HG03135 (cell line): ENCODE measurements at regions not wholly inside any gene's neighbourhood (a gene's known extent, or its start where the extent isn't known, plus 50 kb on each side); places are given as distances from the start of the nearest gene placed in this dataset.

Experiments
- ATAC-seq: cut with Tn5 transposase; IDR thresholded peaks from one replicate; pipeline ENCODE4 v1.9.1; 2021; ENCODE audit warnings: mild to moderate bottlenecking, moderate library complexity; ENCODE audit not compliant: unreplicated experiment

DNA sequence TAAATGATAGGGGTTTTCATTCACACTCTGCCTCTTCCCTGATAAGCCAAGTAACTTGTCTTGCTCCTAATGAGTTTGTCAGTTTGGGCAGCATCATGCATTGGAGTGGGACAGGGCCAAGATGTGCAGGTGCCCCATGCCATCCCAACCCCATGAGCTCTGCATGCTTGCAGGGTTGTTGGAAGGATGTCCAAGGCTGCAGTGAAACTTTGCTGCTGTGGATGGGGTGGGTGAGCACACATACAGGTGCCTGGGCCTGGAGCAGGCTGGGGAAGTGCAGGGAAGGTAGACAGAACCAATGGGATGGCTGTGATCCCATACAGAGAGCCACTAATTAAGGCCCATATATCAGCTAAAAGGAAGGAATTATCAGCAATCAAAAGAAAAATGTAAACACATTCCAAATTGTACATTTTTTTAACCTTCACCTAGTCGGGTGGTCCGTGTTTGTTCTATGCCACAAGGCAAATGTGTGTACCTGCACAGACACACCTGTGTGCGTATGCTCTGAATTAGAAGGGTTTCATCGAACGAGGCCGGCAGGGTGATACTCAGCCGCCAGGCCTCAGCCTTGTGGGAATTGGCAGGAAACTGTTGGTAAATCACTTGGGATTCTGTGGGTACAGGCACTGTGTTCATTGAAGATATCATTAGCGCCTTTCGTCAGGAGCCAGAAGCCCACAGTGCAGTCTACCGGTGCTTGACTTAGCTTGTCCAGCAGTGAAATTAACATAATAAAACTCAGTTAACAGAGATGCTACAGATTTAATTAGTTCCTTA is 342.9 kb downstream of the MYCN start:
- no peak for ATAC-seq

DNA sequence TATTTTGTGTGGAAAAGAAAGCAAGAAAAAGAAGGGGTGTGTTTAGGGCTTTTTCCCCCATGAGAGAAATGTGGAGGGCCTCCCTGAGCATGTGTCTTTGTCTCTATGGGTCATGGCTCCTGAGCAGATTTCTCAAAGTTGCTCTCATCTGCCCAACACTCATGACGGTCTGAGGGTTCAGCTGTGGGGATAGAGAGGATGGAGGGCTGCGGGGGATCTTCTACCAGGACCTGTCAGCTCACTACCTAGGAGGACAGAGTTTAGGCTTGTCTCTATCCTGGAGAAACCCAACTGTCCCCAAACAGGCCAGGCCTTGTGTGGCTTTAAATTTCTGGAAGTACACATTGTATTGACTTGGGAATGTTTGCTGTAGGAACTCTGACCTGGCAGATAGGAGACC is 342.2 kb downstream of the MYCN start:
- ATAC-seq = no peak

DNA sequence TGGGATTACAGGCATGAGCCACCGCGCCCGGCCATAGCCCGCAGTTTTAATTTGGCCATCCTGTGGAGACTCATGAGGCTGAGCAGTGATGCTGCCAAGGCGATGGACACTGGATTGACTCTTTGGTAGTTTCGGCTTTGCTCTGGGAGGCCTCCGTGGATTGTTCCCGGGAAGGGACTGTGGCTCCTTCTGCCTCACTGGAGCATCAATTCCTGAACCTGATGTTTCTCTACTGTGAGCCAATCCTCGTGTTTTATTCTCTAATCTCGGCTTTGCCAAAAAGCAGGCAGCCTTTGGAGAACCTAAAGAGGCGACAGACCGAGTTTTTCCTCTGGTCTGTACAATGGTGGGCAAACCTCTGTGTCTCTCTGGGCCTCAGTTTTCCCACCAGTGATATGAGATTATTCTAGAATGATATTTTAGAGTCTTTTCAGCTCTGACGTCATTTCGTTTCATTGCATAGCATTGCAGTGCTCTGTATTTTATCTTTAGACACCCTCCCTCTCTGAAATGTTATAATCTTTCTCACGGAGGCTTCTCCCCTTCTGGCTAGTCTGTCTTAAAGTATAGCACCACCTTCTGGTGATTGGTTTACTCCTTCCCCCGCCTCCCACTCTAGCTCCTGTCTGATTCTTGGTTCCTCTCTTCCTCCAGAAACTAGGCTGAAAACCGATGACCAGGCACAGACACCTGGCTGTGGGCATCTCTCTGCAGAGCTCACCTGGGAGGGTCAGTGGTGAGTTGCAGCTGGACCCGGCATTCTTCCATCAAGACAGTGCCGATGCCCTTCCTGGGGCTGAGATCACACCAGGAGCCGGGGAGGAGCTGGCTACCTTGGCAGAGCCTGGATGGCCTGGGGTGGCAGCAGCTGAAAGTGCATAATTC is 341.3 kb downstream of the MYCN start:
- ATAC-seq = no peak

DNA sequence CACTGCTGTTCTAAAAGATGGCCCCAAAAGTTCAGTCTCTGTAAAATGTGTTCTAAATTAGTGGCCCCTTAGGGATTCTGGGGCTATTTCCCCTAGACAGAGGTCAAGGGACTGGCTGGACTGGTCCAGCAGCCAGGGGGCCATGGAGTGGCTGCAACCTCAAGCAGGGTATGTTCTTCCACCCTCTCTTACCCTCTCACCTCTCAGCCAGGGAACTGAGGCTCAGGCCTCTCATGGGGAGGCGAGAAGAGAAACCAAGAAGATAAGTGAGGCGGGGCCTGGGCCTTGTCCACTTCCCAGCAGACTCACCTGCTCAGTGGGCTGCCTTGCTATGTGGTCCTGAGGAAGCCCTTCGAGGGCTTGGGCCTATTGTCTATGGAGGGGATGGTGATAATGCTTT is 339.7 kb downstream of the MYCN start:
- no peak for ATAC-seq

DNA sequence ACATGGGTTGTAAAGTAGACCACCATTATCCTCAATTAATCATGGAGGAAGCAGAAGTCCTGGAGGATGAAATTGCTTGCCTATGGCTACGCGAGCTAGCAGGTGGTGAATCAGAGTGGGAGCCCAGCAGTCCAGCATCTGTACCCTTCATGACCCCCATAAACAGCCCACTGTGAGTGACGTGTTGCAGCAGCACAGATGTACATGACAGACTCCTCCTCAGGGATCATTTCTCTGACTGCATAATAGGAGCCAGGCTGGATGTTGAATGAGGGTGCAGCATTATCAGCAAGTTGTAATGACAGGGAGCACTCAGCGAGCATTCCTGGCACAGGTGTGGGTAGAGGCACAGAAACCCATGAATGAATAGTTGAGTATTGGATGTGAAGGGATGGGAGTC is 339.3 kb downstream of the MYCN start:
- ATAC-seq = no peak

DNA sequence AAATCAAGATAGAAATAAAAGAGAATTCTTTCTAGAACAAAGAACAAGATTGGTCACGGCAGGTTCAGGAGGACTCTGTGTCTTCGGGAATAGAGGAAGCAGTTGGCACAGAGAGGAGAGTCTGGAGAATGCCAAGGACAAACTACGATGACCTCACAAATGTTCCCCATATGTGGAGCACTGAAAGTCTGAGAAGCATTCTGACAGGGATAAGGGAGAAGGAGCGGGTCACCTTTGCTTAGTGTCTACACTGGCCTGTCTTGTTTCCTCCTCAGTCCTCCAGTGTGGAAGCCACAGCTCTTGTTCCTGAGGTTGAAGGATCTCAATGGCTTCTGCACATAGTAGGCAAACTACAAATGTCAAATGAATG is 338.8 kb downstream of the MYCN start:
- no peak for ATAC-seq

DNA sequence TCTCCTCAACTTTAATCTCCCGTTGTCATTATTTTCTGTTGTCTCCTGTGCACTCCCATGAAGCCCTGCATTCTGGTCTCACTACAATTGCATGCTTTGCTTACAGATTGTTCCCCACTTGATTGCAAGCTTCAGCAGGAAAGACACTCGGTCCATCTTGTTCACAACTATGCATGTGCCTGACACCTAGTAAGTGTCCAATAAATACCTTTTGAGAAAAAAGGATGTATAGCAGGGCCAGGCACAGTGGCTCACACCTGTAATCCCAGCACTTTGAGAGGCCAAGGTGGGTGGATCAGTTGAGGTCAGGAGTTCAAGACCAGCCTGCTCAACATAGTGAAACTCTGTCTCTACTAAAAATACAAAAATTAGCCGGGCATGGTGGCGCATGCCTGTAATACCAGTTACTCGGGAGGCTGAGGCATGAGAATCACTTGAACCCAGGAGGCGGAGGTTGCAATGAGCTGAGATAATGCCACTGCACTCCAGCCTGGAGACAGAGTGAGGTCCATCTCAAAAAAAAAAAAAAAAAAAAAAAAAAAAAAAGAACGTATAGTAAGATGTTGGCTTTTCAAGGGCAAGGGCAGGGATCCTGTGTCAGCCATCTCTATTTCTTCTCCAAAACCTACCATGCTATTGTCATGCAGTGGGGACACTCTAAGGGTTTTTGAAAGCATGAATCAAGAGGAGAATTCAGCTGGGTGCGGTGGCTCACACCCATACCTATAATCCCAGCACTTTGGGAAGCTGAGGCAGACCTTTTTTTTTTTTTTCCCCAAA is 338.3 kb downstream of the MYCN start:
- no peak for ATAC-seq

DNA sequence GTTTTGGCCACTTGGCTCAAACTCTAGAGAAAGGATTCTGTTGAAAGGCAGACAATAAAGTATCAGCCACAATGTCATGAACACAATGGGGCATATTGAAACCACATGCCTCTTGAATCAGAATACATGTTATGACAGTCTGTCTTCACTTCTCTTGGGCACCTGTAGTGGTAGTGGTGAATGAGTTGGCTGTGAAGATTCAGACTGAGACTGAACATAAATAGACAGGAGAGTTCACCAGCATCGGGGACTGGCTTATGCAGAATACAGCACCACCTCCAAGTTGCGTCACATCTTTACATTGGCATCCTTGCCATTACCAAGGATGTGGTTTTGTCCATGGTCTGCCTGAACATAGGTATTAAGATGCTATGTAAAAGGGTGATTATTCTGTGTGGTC is 336.8 kb downstream of the MYCN start:
- no peak for ATAC-seq

DNA sequence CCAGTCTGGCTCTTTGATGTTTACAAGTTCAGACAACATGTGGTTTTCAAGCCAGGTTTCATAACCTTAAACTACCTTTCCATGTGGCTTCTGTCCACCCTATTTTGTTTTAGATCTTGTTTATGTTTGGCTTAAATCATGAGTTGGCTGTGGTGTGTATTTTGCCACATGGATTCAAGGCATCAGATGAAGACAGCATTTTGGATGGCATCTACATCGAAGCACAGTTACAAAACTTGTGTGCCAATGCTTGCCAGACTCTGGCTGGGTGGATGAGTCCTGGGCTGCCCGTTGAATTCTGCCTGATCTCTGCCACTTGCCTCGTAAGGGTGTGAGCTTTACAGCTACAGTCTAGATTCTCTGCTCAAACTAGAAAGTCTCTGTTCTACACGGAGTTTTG is 335.3 kb downstream of the MYCN start:
- no peak for ATAC-seq

DNA sequence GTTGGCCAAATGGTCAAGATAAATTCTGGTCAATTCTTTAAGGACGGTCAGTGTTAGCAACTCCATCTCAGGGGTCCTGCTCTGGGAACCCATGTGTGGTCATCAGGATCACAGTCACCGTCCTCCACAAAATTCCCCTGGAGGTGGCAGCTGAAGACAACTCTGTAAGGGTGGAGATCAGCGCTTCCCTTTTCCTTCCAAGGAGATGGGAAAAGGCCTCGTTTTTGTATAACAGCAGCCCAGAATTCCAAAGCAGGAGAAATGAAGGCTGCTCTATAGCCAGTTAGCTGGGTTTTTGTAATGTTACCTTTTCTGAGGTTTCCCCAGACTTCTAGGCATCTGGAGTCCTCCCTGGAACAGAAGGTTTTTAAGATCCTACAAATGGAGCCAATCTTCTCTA is 334.8 kb downstream of the MYCN start:
- ATAC-seq = no peak

DNA sequence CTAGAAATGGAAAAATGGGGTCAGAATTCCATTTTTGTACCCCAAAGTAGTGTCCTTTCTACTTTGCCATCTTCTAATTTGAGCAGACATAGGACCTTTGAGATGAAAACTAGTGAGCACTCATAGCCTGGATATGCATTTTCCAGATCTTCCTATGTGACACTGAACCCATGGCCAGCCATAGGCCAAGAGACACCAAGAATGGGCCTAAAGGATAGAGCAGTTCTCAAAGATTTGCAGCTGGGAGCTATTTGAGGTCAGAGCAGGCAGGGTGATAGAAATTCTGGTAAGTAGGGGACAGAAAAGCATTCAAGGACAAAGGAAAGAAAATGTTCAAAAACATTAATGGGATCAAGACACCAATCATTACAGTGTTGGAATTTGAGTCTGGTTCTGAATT is 332.8 kb downstream of the MYCN start:
- no peak for ATAC-seq

DNA sequence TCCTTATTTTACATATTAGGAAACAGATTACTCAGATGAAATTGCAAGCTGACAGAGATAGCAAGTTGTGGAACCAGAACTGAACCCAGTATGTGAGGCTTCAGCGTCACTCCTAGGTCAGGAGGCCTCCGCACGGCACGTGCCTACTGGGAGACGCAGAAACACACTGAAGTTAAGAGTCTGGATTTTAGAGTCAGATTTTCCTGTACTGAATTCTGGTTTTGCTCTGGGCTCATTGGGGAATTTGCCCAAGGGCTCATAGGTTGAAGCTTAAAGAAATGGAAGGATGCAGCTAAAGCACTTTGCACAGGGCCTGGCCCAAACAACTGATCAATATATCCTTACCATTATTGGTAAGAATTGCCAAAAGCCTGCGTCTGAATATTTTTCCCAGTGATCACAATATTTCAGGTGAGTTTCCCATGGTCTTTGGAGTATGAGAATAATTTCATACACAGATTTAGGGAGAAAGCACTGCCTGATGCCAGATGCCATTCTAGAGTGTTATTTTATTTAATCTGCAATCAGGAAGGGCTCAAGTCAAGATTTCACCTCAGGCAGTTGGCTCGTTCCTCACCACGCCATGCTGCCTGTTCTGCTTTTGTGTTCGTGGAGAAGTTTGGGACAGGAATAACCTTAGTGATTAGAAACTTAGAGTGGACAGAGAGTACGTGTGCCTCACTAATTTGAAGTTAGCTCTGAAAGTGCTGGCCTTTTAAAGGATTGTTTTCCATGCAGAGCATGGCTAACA is 331.9 kb downstream of the MYCN start:
- ATAC-seq = no peak

DNA sequence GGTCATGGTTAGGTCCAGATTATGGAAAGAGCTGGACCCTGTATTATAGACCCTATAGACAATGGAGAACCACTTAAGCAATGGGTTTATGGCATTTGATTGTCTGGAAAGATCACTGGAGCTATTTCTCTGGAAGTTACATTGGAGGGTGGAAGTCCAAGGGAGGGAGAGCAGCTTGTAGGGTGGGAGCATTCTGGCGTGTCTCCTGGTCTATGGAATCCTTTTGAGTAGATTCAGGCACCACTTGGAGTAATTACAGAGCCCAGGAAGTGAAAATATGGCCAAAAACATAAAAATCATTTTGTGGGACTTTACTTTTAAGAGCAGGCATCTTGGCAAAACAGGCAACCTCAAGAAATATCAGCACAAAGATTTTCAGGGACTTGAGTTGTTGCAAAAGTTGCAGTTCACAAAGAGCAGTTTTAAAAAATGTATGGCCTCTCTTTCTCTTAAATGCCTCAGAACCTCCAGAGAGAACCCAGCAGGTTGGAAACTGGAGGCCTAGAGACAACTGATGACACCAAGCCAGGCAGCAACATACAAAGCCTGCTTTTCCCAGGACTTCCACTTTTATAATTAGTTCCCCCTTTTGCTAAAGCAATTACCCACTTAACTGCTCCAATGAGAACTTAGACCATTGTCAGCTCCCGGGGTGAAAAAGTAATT is 331.0 kb downstream of the MYCN start:
- ATAC-seq = no peak

DNA sequence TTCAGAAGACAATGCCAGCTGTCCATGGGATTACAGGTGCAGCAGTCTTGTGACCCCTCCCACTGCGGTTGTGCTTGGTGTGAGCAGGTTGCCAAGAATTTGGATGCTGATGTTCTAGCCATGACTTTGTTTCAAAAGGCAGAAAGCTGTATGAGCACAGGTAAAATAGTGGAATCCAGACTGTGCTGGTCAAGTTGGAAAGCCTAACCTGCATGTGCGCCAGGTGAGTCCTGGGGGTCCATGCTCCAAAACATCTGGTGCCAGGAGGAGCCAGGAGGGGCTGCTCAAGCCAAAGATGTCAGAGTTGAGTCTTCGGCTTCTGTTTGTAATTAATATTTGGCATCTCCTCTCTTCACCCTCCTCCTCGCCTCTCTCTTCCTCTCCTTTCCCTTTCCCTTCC is 330.1 kb downstream of the MYCN start:
- ATAC-seq = no peak

DNA sequence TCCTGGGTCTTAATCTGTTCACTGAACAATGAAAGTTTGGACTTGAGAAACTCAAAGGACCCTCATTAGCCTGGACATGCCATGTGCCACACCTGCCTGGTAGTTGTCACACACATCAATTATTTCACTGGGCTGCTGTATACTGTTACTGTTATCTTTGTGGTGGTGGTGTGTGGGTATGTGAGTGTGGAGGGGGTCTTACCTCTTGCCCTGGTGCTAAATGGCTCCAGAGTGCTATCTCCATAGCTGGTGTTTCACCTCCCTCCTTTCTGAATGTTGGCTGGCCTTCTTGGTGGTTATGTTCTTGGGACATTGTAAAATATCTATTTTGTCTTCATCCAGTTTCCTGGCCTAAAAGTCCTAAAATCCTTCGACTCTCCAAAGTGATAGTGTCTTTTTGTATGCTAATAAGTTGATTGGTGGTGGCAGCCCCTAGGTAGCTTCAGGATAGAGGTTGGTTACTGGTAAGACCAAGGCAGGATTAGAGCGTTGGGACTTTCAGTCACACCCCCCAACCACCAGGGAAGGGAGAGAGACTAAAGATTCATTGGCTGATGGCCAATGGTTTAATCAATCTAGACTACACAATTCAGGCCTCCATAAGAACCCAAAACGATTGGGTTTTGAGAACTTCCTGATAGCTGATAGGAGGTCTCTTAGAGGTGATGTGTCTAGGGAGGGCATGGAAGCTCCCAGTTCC is 328.1 kb downstream of the MYCN start:
- no peak for ATAC-seq

DNA sequence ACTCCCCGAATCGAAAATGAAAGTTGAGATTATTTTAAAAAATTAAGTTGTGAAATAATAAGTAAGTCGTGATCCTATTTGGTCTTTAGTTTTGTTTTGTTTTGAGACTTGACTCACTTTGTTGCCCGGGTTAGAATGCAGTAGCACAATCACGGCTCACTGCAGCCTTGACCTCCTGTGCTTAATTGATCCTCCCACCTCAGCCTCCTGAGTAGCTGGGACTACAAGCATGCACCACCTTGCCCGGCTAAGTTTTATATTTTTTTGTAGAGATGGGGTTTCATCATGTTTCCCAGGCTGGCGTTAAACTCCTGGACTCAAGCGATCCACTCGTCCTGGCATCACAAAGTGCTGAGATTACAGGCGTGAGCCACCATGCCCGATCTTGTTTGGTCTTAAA is 326.2 kb downstream of the MYCN start:
- no peak for ATAC-seq

DNA sequence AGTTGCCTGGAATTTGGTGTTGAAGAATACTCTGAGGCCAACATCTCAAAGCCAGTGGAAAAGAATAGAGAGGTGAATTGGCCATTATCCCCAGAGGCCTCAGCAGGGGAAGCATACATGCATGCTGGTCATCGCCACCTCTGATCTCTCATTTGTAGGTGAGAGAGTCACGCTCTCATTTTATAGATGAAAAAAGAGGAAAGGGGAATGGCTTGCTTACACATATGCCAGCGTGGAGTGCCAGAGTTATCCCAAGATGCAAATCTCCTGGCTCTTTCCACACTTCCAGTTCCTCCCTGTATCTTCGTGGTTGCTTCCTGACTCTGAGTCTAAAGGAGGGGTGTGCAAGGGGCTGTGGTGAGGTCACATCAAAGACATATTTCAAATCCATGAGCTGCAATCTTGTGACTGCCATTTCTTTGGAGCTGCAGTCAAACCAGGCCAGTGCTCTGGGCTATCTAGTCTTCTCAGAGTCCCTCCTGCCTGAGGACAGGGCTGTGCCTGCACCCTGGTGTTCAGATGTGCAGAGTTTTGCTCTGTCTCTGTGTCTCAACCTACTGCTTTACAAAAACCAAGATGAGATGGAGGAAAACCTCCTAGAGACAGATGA is 324.7 kb downstream of the MYCN start:
- ATAC-seq = no peak

DNA sequence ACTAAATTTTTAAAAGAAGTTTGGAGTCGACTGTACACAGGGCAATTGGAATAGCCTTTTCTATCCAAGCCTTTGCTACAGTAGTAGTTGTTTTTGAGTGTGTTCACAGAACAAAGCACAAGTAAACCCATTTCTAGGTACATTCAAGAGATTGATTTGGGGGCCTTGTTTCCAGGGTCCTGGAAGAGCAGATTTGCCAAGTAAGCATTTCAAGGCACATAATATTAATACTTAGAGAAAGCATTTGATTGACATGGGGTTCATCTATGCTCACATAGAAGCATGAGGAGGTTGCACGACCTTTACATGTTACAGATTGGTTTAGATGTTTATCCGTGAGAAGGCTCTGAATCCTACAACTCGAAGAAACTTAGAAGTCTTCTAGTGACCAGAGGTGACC is 324.1 kb downstream of the MYCN start:
- no peak for ATAC-seq

DNA sequence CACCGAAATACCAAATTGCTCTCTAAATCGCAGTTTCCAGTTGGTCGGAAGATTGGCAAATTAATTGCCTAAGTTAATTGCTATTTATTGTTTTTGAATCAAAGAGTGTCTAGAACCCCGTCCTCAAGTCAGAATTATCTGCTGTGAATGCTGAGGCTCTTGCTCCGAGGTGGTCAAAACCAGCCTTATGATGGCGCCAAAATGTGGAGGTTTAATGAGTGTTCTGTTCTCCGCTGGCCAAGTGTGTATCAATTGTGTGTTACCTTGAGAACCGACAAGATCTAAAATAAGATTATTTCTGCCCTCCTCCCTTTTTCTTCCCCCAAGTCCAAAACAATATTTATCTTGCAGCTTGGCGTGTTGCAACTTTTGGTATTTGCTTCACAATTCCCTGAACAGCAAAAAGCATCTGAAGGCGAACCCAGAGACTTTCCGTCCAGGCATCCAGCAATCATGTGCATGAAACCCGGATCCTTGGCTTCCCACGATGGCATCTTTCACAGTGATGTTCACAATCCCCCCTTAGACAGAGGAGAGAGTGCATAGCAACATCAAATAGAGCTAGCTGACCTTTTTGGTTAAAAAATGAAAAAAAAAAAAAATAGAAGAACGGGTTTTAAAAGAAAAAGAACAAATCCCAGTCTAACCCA is 323.0 kb downstream of the MYCN start:
- no peak for ATAC-seq
